Endothelial cell of umbilical vein (primary cell): ENCODE measurements at regions not wholly inside any gene's neighbourhood (a gene's known extent, or its start where the extent isn't known, plus 50 kb on each side); places are given as distances from the start of the nearest gene placed in this dataset.

Experiments
- BruUV-seq: library from RNA; stranded (reverse); fragments of 400-500 nt; replicated peaks from 2 replicates; lab custom pipeline; 2021; lab: Mats Ljungman, UMichigan
- CTCF ChIA-PET: fragments of 300-600, 350-600 bp; sonication (Branson Sonifier 250); formaldehyde crosslinking; loops from one replicate; lab custom pipeline; 2021; ENCODE audit warnings: antibody characterized with exemption, inconsistent platforms; lab: Charles Lee
- POLR2A ChIA-PET: fragments of 300-600, 350-600 bp; sonication (Branson Sonifier 250); formaldehyde crosslinking; loops from one replicate; lab custom pipeline; 2021; ENCODE audit warnings: antibody characterized with exemption, inconsistent platforms; lab: Charles Lee
- DNase-seq: peaks from one replicate; pipeline ENCODE4 v3.0.0-alpha.2; 2011; ENCODE audit warnings: low read depth, low spot score
- FAIRE-seq: peaks from 2 replicates; lab custom pipeline; 2011; peaks lifted over from hg19 to GRCh38; lab: Jason Lieb, UNC
- H2AFZ ChIP-seq: 2 replicates; pipeline ENCODE4 v1.6.0; 2012; ENCODE audit warnings: low read depth, low read length, control low read depth, inconsistent platforms
- H3K27ac ChIP-seq: 2 replicates; pipeline ENCODE4 v1.5.1; 2011; ENCODE audit warnings: low read depth, mild to moderate bottlenecking, control low read depth, low read length, moderate library complexity; ENCODE audit not compliant: insufficient read depth
- H3K27me3 ChIP-seq, 2 experiments: 2 replicates each; pipeline versions ENCODE4 v1.6.0 to v1.6.1; 2011; ENCODE audit warnings: low read length in 2 of 2, mixed read lengths in 1 of 2; ENCODE audit not compliant: control insufficient read depth in 2 of 2, insufficient read depth in 2 of 2
- H3K36me3 ChIP-seq, 2 experiments: 2 replicates in 1 of 2; 3 replicates in 1 of 2; pipeline ENCODE4 v1.5.1; 2011; ENCODE audit warnings: low read length in 2 of 2, mild to moderate bottlenecking in 1 of 2, moderate library complexity in 1 of 2; ENCODE audit not compliant: control insufficient read depth in 2 of 2, insufficient read depth in 2 of 2; ENCODE audit errors: extremely low read depth in 1 of 2
- H3K4me1 ChIP-seq: 3 replicates; pipeline ENCODE4 v1.5.1; 2011; ENCODE audit warnings: mild to moderate bottlenecking, low read length; ENCODE audit not compliant: control insufficient read depth, insufficient read depth; ENCODE audit errors: extremely low read depth
- H3K4me2 ChIP-seq: 2 replicates; pipeline ENCODE4 v1.6.1; 2011; ENCODE audit warnings: low read length, control low read depth, mixed read lengths; ENCODE audit not compliant: insufficient read depth
- H3K4me3 ChIP-seq, 3 experiments: fragments of 200-600 bp in 1 of 3; sonication (generic), shearing (Covaris generic) in 1 of 3; replicated peaks in 1 of 3; 2 replicates each; pipeline ENCODE4 v1.5.1; 2011 to 2016; ENCODE audit warnings: control low read depth in 3 of 3, low read length in 3 of 3, mild to moderate bottlenecking in 2 of 3, inconsistent platforms in 1 of 3, low read depth in 1 of 3, moderate library complexity in 1 of 3; ENCODE audit not compliant: insufficient read depth in 1 of 3
- H3K79me2 ChIP-seq: 2 replicates; pipeline ENCODE4 v1.6.0; 2012; ENCODE audit warnings: low read length, inconsistent platforms; ENCODE audit not compliant: control insufficient read depth, insufficient read depth
- H3K9ac ChIP-seq: replicated peaks from 2 replicates; pipeline ENCODE3; 2011; ENCODE audit warnings: low read length, control low read depth; ENCODE audit not compliant: insufficient read depth; ENCODE audit errors: extremely low read depth
- H3K9me1 ChIP-seq: replicated peaks from 3 replicates; pipeline ENCODE4 v1.6.0; 2011; ENCODE audit warnings: mild to moderate bottlenecking, low read length; ENCODE audit not compliant: control insufficient read depth, insufficient read depth; ENCODE audit errors: extremely low read depth
- H3K9me3 ChIP-seq: replicated peaks from 2 replicates; pipeline ENCODE4 v1.5.1; 2012; ENCODE audit warnings: low read length, inconsistent platforms; ENCODE audit not compliant: control insufficient read depth, insufficient read depth
- H4K20me1 ChIP-seq: replicated peaks from 2 replicates; pipeline ENCODE3; 2011; ENCODE audit warnings: mild to moderate bottlenecking, low read length; ENCODE audit not compliant: control insufficient read depth, insufficient read depth; ENCODE audit errors: extremely low read depth
- CTCF ChIP-seq, 2 donors: IDR thresholded peaks; 1 replicate in 1 of 2; 2 replicates in 1 of 2; pipeline ENCODE4 v1.5.1; 2011; ENCODE audit warnings: low read length in 2 of 2, mild to moderate bottlenecking in 2 of 2, moderate library complexity in 2 of 2, control low read depth in 1 of 2, inconsistent platforms in 1 of 2, low read depth in 1 of 2; ENCODE audit not compliant: insufficient read depth in 1 of 2; ENCODE audit errors: extremely low read depth in 1 of 2
- EZH2 ChIP-seq: IDR thresholded peaks from 2 replicates; pipeline ENCODE4 v1.6.1; 2012; ENCODE audit warnings: borderline replicate concordance, low read depth, mild to moderate bottlenecking, moderate library complexity, low read length, inconsistent platforms; ENCODE audit not compliant: severe bottlenecking
- FOS ChIP-seq: IDR thresholded peaks from 2 replicates; pipeline ENCODE4 v1.6.1; 2011; ENCODE audit warnings: mild to moderate bottlenecking, low read length, moderate library complexity, borderline replicate concordance; ENCODE audit not compliant: insufficient read depth
- GATA2 ChIP-seq: IDR thresholded peaks from 2 replicates; pipeline ENCODE4 v1.7.0; 2011; ENCODE audit warnings: low read depth, mild to moderate bottlenecking, moderate library complexity, mixed read lengths, low read length; ENCODE audit not compliant: insufficient read length, insufficient read depth
- JUN ChIP-seq: IDR thresholded peaks from 2 replicates; pipeline ENCODE4 v1.6.1; 2011; ENCODE audit warnings: borderline replicate concordance, low read depth; ENCODE audit not compliant: insufficient read length, insufficient read depth
- MYC ChIP-seq: IDR thresholded peaks from one replicate; pipeline ENCODE4 v1.6.1; 2011; ENCODE audit warnings: mild to moderate bottlenecking, low read depth, low read length
- POLR2A ChIP-seq: IDR thresholded peaks from 2 replicates; pipeline ENCODE4 v1.6.1; 2012; ENCODE audit warnings: low read depth, mild to moderate bottlenecking, control low read depth, low read length
- POLR2AphosphoS5 ChIP-seq: IDR thresholded peaks from 2 replicates; pipeline ENCODE4 v1.6.1; 2012; ENCODE audit warnings: low read depth, mild to moderate bottlenecking, control low read depth, low read length, moderate library complexity; ENCODE audit not compliant: insufficient read depth
- dilution Hi-C: fragments of 300-500 bp; cut with MboI; formaldehyde crosslinking; loops from one replicate; pipeline ENCODE4 v1.15.0; 2019; ENCODE audit warnings: low sequenced_read_pairs; ENCODE audit not compliant: extremely low pct_ligation_motif_present
- intact Hi-C: fragments of 100-400 bp; cut with micrococcal nuclease; formaldehyde crosslinking; loops from one replicate; pipeline ENCODE4 v1.10.0; 2022
- TF ChIP-seq, protein P1 (sequence below): IDR thresholded peaks from 2 replicates; pipeline ENCODE4 v1.6.1; 2011; ENCODE audit not compliant: insufficient read depth, insufficient read length

GRCh38 chr10:45557275-45557905 lies 115.2 kb downstream of the ZFAND4 start:
- Histone ChIP-seq H3K27me3 (no peaks in the 10 kb centered on the region), H3K4me1 (peaks cover 26% of the 10 kb centered on the region), H2AFZ (no peak overlapping the region), H3K27ac (peak overlapping the region; percentile 47), H3K79me2 (no peaks in the 10 kb centered on the region), H3K36me3 (no peaks in the 10 kb centered on the region), H4K20me1 (no peaks in the 10 kb centered on the region), H3K9me1 (no peaks in the 10 kb centered on the region), H3K4me2 (peak overlapping the region; percentile 23), H3K9ac (no peak overlapping the region), H3K9me3 (no peaks in the 10 kb centered on the region), H3K4me3 (no peak overlapping the region)
- intact Hi-C loops (loop anchor here (1.0 to 2.0 kb wide), 2 partner anchors 25 to 37 kb away; no protein-coding TSS in a partner anchor), dilution Hi-C loops (no loop called here)
- BruUV-seq = no TSS peak
- FAIRE-seq (peak; percentile 87), DNase-seq (peak; percentile 93)
- TF ChIP-seq MYC = no peak
- no peak for TF ChIP-seq JUN
- TF ChIP-seq, protein P1, sequence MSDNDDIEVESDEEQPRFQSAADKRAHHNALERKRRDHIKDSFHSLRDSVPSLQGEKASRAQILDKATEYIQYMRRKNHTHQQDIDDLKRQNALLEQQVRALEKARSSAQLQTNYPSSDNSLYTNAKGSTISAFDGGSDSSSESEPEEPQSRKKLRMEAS = no peak
- TF ChIP-seq CTCF (IDR thresholded peaks at IDR 0.05; ENCODE audit: extremely low read depth in 1 of 2, insufficient read depth in 1 of 2, low read depth in 1 of 2, low read length in 2 of 2) = no peak
- TF ChIP-seq EZH2 = no peak
- peak; percentile 86 for TF ChIP-seq GATA2
- TF ChIP-seq POLR2A = no peak
- TF ChIP-seq FOS = peak; percentile 54
- TF ChIP-seq POLR2AphosphoS5 = peak; percentile 72
- ChIA-PET POLR2A (no interaction called here), CTCF (interaction anchor here (0.6 to 1.3 kb wide), 2 partner anchors 12 to 92 kb away, joined by 3 to 4 read pairs; no protein-coding TSS in a partner anchor)
